ENCODE measurements at regions not wholly inside any gene's neighbourhood (a gene's known extent, or its start where the extent isn't known, plus 50 kb on each side); places are given as distances from the start of the nearest gene placed in this dataset.
"Not testable (repeated sequence)": the region's sequence is repeated elsewhere in the genome, so short reads cannot be mapped to it uniquely, and the experiment has no call there.

DNA sequence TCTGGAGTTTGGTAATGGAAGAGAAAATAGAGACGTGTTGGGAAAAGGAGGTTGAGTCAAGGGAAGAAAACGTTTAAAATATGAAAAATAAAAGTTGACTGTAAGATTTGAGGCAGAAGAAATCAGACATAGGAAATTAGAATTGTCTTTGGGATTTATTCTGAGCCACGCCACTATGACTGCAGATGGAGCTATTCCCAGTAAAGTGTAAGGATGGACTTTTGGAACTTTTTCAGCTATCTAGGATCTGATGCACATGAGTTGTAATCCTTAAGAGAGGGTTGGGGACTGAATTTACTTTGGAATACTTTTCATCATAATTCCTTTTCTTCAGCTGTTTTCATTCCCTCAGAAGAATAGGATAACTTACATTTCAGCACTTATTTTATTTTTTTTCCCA lies 336.7 kb downstream of the FAM170A start:
- H3K9me3 ChIP-seq (ENCODE audit: control insufficient read depth, low read depth, low read length) = no peaks in the 10 kb centered on the region
- no peak for TF ChIP-seq EZH2 (IDR thresholded peaks at IDR 0.05; ENCODE audit: low read length)
- TF ChIP-seq, protein P1, sequence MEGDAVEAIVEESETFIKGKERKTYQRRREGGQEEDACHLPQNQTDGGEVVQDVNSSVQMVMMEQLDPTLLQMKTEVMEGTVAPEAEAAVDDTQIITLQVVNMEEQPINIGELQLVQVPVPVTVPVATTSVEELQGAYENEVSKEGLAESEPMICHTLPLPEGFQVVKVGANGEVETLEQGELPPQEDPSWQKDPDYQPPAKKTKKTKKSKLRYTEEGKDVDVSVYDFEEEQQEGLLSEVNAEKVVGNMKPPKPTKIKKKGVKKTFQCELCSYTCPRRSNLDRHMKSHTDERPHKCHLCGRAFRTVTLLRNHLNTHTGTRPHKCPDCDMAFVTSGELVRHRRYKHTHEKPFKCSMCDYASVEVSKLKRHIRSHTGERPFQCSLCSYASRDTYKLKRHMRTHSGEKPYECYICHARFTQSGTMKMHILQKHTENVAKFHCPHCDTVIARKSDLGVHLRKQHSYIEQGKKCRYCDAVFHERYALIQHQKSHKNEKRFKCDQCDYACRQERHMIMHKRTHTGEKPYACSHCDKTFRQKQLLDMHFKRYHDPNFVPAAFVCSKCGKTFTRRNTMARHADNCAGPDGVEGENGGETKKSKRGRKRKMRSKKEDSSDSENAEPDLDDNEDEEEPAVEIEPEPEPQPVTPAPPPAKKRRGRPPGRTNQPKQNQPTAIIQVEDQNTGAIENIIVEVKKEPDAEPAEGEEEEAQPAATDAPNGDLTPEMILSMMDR (optimal IDR thresholded peaks at IDR 0.05 in 1 of 3, IDR thresholded peaks at IDR 0.05 in 1 of 3, conservative IDR thresholded peaks at IDR 0.05 in 1 of 3; ENCODE audit: extremely low read depth in 1 of 3, insufficient read depth in 2 of 3, low read length in 3 of 3) = no peak
- no peak overlapping the region for H2AFZ ChIP-seq (ENCODE audit: control insufficient read depth, low read length)
- H3K4me1 ChIP-seq (ENCODE audit: control insufficient read depth, extremely low read depth, insufficient read depth, low read length) = no peaks in the 10 kb centered on the region
- no peaks in the 10 kb centered on the region for H3K27me3 ChIP-seq (ENCODE audit: control insufficient read depth, extremely low read depth, insufficient read depth, low read length)
- H3K36me3 ChIP-seq (ENCODE audit: control insufficient read depth in 2 of 2, extremely low read depth in 1 of 2, insufficient read depth in 2 of 2, low read length in 2 of 2) = no peaks in the 10 kb centered on the region
- no peak overlapping the region for H3K4me2 ChIP-seq (ENCODE audit: control insufficient read depth, extremely low read depth, insufficient read depth, low read depth, low read length)
- H3K9me1 ChIP-seq (ENCODE audit: control insufficient read depth, extremely low read depth, insufficient read depth, low read length) = no peaks in the 10 kb centered on the region
- H3K27ac ChIP-seq (ENCODE audit: control insufficient read depth, insufficient read depth, low read length) = no peak overlapping the region
- FAIRE-seq (no peak), DNase-seq (ENCODE audit: low read depth, low spot score) (no peak)
- H3K9ac ChIP-seq (ENCODE audit: control insufficient read depth, extremely low read depth, insufficient read depth, low read length) = no peak overlapping the region
- H4K20me1 ChIP-seq (ENCODE audit: control insufficient read depth, extremely low read depth, insufficient read depth, low read length) = no peaks in the 10 kb centered on the region
- dilution Hi-C loops (cut with MboI; ENCODE audit: extremely low pct_ligation_motif_present, low sequenced_read_pairs) = no loop called here
- no peaks in the 10 kb centered on the region for H3K79me2 ChIP-seq (ENCODE audit: control insufficient read depth, insufficient read depth, low read length)
- no peak overlapping the region for H3K4me3 ChIP-seq (ENCODE audit: control insufficient read depth in 2 of 3, extremely low read depth in 1 of 3, insufficient read depth in 2 of 3, low read depth in 1 of 3, low read length in 3 of 3)

DNA sequence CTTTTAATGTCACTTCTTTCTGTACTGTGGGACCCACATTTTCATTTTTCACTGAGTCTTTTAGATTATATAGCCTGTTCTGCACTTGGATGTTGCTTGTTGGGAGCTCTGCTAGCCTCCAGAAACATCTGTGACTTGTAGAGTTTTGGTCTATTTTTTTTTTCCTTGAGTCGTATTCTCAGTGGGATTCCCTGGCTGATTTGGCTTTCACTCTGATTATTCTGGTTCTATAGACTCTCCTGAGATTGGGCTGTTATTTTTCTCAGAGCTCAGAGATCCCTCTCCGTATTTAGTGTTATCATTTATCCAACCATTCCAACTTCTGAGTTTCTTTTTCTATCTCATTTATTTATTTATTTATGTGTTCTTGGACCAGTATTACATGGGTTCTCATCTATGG lies 339.3 kb downstream of the FAM170A start:
- TF ChIP-seq EZH2 (IDR thresholded peaks at IDR 0.05; ENCODE audit: low read length) = no peak
- TF ChIP-seq, protein P1 (optimal IDR thresholded peaks at IDR 0.05 in 1 of 3, IDR thresholded peaks at IDR 0.05 in 1 of 3, conservative IDR thresholded peaks at IDR 0.05 in 1 of 3; ENCODE audit: extremely low read depth in 1 of 3, insufficient read depth in 2 of 3, low read length in 3 of 3) = no peak
- dilution Hi-C loops (cut with MboI; ENCODE audit: extremely low pct_ligation_motif_present, low sequenced_read_pairs) = no loop called here
- Histone ChIP-seq H3K27ac (ENCODE audit: control insufficient read depth, insufficient read depth, low read length) (no peak overlapping the region), H3K4me2 (ENCODE audit: control insufficient read depth, extremely low read depth, insufficient read depth, low read depth, low read length) (no peak overlapping the region), H3K9me3 (ENCODE audit: control insufficient read depth, low read depth, low read length) (no peaks in the 10 kb centered on the region), H2AFZ (ENCODE audit: control insufficient read depth, low read length) (no peak overlapping the region), H3K9me1 (ENCODE audit: control insufficient read depth, extremely low read depth, insufficient read depth, low read length) (no peaks in the 10 kb centered on the region), H3K9ac (ENCODE audit: control insufficient read depth, extremely low read depth, insufficient read depth, low read length) (no peak overlapping the region), H3K4me1 (ENCODE audit: control insufficient read depth, extremely low read depth, insufficient read depth, low read length) (no peaks in the 10 kb centered on the region), H3K79me2 (ENCODE audit: control insufficient read depth, insufficient read depth, low read length) (no peaks in the 10 kb centered on the region), H3K36me3 (ENCODE audit: control insufficient read depth in 2 of 2, extremely low read depth in 1 of 2, insufficient read depth in 2 of 2, low read length in 2 of 2) (no peaks in the 10 kb centered on the region), H3K27me3 (ENCODE audit: control insufficient read depth, extremely low read depth, insufficient read depth, low read length) (no peaks in the 10 kb centered on the region), H4K20me1 (ENCODE audit: control insufficient read depth, extremely low read depth, insufficient read depth, low read length) (no peaks in the 10 kb centered on the region), H3K4me3 (ENCODE audit: control insufficient read depth in 2 of 3, extremely low read depth in 1 of 3, insufficient read depth in 2 of 3, low read depth in 1 of 3, low read length in 3 of 3) (no peak overlapping the region)
- DNase-seq (ENCODE audit: low read depth, low spot score) (no peak), FAIRE-seq (no peak)

DNA sequence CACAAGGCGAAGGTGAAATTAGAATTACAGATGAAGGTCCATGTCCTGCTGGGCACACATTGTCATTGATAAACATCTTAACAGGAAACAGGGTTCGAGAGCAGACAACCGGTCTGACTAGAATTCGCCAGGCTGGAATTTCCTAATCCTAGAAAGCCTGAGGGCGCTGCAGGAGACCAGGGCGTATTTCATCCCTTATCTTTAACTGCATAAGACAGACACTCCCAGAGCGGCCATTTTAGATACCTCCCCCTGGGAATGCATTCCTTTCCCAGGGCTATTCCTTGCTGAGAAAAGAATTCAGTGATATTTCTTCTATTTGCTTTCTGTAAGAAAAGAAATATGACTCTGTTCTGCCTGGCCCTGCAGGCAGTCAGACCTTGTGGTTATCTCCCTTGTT lies 357.7 kb downstream of the FAM170A start:
- dilution Hi-C loops (cut with MboI; ENCODE audit: extremely low pct_ligation_motif_present, low sequenced_read_pairs); H3K9ac ChIP-seq (ENCODE audit: control insufficient read depth, extremely low read depth, insufficient read depth, low read length); DNase-seq (ENCODE audit: low read depth, low spot score); H2AFZ ChIP-seq (ENCODE audit: control insufficient read depth, low read length); H3K79me2 ChIP-seq (ENCODE audit: control insufficient read depth, insufficient read depth, low read length); H4K20me1 ChIP-seq (ENCODE audit: control insufficient read depth, extremely low read depth, insufficient read depth, low read length); H3K4me1 ChIP-seq (ENCODE audit: control insufficient read depth, extremely low read depth, insufficient read depth, low read length); H3K9me1 ChIP-seq (ENCODE audit: control insufficient read depth, extremely low read depth, insufficient read depth, low read length); FAIRE-seq; H3K36me3 ChIP-seq (ENCODE audit: control insufficient read depth in 2 of 2, extremely low read depth in 1 of 2, insufficient read depth in 2 of 2, low read length in 2 of 2); H3K27me3 ChIP-seq (ENCODE audit: control insufficient read depth, extremely low read depth, insufficient read depth, low read length); H3K4me3 ChIP-seq (ENCODE audit: control insufficient read depth in 2 of 3, extremely low read depth in 1 of 3, insufficient read depth in 2 of 3, low read depth in 1 of 3, low read length in 3 of 3); H3K4me2 ChIP-seq (ENCODE audit: control insufficient read depth, extremely low read depth, insufficient read depth, low read depth, low read length); H3K9me3 ChIP-seq (ENCODE audit: control insufficient read depth, low read depth, low read length); H3K27ac ChIP-seq (ENCODE audit: control insufficient read depth, insufficient read depth, low read length): not testable (repeated sequence)
